HS-5 (cell line): ENCODE measurements at regions not wholly inside any gene's neighbourhood (a gene's known extent, or its start where the extent isn't known, plus 50 kb on each side); places are given as distances from the start of the nearest gene placed in this dataset.
A peak's percentile ranks its signal among the peaks of the same experiment; 100 is the strongest.
"Not testable (repeated sequence)": the region's sequence is repeated elsewhere in the genome, so short reads cannot be mapped to it uniquely, and the experiment has no call there.

Experiments used
- DNase-seq: peaks from one replicate; pipeline ENCODE4 v3.0.0-alpha.2; 2012; ENCODE audit warnings: low read depth

DNA sequence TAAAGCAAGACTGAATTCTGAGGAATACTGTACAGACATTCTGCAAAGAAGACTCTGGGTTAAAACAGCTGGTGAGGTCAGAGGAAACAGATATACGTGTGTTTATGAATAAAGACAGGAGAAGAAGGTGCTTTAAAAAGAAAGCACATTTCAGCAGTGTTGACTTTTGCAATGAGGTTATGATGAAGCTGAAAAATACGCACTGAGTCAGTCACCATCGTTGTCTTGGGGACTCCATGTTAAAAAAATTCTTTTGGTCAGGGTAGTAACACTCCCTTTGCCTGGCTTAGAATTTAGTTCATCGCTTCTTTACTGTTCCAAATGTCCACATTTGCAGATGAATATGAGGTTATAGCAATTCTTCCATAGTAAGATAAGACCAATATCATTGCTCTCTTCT lies 1049.0 kb downstream of the TSN start:
- peak; percentile 63 for DNase-seq

DNA sequence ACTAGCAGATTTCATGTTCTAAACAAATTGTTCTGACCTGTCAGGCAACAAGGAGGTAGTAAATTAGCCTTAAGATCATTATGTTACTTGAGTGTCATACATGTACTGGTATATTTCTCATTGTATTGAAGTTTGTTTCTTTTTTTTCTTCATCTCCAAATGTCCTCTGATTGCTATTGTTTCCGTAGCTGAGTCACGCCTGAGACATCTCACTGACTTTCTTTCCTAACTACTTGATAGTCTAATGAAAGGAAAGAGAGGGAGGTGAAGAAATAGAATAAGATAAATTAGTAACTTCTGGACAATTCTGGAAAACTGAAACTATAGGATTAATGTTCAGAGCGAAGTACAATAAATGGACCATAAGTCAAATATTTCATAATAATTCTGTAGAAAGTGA lies 1049.9 kb downstream of the TSN start:
- peak; percentile 23 for DNase-seq

DNA sequence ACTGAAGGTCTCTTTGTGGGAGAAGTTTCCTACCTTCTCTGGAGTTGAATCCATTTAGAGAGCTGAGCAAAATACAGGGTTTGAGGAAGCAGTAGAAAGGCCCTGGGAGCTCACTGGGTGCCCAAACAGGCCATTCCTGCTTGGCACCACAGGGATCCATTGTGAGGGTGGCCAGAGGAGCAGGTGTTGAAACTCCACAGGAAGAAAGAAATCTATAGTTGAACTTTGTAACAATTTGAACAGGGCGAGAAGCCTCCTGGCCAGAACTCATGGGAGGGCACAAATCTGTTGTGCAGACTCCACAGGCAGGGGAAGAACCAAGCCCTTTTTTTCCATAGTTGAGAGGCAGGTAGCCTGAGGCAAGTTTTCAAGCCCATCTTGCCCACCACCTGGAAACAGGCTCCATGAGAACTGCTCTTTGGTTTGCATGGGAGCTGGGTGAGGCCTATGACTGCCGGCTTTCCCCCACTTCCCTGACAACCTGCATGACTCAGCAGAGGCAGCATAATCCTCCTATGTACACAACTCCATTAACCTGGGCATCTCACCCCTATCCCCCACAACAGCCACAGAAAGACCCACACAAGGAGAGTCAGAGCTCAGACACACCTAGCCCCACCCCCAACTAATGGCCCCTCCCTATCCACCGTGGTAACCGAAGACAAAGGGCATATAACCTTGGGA lies 1053.0 kb downstream of the TSN start:
- DNase-seq = no peak

DNA sequence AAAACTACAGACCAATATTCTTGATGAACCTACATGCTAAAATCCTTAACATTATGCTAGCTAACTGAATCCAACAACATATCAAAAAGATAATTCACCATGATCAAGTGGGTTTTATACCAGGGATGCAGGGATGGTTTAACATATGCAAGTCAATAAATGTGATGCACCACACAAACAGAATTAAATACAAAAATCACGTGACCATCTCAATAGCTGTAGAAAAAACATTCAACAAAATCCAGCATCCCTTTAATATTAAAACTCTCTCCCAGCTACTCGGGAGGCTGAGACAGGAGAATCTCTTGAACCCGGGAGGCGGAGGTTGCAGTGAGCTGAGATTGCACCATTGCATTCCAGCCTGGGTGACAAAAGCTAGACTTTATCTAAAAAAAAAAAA lies 1056.8 kb downstream of the TSN start:
- not testable (repeated sequence) for DNase-seq

DNA sequence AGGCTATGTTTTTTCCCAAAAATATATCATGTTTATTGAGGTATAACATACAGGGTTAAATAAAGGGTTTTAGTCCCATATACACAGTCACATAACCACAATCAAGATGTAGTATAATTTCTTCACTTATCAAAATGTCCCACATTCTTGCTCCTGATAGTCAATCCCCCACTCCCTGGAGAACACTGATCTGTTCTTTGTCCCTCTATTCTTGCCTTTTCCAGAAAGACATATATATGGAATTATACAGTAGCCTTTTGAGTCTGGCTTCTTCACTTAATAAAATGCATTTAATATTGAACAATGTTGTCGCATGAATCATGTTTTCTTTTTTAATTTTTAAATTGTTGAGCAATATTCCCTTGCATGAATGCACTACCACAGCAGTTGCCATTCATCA lies 1059.7 kb downstream of the TSN start:
- DNase-seq = no peak

DNA sequence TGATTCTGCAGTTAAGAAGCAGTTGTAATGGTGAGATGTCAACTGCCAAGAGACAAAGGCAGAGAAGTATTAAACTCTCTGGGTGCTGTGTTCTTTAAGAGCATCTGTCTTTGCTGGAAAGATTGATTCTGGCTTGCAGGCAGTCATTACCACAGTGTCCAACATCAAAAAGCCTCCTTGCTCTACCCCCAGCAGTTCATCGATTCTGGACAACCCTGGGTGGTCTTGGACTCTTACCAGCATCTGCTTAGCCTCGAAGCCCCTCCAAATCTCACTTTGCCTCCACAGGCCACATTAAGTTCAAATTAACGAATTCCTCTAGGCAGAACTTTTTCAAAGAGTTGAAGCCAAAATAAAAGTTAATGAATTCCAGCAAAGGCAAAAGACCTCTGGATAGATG lies 1061.4 kb downstream of the TSN start:
- DNase-seq = no peak

DNA sequence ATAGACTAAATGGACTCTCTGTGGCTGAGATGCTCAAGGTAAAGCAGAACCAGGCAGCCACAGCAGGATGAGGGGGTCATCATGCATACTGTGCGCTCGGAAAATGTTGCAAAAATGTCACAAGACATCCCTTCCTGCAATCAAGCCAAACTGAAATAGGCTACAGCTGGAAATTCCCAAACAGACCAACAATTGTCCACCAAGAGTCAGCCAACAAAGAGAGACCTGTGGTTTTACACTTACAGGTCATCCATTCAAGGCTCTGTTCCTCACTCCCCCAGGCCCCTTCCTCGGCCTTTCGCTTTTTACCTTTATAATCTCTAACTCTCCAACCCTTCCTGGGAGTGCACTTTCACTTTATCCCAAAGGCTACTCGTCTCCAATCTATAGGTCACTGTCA lies 1066.9 kb downstream of the TSN start:
- no peak for DNase-seq

DNA sequence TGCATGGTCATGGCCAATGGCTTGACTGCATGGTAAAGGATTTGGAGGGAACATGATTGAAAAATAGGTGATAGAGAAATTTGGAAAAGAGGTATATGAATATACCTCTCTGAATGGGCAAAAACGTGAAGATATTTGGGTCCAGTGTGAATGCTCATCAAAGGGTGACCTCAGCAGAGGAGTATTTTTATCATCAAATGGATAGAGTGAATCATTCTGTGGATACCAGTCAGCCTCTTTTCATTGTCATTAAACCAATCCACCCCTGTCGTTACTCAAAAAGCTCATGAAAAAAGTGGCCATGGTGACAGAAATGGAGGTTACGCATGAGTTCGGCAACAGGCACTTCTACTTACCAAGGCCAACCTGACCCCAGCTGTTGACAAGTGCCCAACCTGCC lies 1074.7 kb downstream of the TSN start:
- no peak for DNase-seq

DNA sequence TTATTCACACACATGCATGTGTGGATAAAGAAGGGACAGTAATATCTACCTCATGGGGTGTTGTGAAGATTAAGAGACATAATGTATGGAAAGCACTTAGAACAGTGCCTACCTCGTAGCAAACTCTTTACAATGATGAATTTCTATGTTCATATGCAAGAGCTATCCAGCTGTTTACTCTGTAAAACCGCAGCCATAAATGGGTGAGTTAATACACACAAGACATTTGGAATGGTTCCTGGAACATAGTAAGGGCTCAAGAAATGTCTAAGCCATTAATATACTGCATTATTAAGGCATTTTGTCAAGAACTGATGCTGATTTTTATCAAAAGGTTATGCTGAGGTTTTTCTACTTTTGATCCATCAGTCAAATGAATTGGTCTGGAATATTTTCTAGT lies 1076.2 kb downstream of the TSN start:
- peak; percentile 32 for DNase-seq

DNA sequence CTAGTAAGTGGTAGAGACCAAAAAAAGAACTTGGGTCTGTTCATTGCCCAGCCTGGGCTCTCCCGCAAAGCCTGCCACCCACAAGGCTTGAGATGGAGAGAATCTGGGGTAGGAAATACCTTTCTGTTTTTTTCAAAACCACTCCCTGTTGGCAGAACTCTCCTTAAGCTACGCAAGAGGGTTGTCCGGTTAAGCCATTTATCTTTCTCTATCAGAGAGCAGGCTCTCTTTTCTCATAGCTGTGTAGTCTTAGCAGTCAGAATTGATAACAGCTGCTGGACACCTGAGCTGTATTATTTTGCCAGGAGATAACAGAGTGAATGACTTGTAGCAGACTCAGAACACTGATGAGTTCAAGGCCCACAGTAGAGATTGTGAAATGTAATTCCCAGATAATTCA lies 1088.1 kb downstream of the TSN start:
- DNase-seq = no peak

DNA sequence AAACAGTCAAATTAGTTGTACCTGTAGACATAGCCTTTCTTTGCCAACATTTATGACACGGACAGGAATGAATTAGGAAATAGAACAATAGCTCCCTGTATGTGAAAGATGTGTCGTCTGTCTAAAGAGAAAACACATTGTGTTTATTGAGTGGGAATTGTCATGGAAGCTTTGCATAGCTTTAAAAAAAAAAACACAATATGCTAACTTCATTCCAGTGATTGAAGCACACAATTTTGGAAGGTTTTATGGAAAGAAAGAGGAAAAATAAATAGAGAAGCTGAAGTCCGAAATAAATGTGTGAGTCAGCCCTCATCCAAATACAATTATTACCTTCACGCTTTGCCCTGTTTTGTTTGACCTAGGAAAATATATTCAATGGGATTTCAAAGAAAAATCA lies 1095.7 kb downstream of the TSN start:
- no peak for DNase-seq

DNA sequence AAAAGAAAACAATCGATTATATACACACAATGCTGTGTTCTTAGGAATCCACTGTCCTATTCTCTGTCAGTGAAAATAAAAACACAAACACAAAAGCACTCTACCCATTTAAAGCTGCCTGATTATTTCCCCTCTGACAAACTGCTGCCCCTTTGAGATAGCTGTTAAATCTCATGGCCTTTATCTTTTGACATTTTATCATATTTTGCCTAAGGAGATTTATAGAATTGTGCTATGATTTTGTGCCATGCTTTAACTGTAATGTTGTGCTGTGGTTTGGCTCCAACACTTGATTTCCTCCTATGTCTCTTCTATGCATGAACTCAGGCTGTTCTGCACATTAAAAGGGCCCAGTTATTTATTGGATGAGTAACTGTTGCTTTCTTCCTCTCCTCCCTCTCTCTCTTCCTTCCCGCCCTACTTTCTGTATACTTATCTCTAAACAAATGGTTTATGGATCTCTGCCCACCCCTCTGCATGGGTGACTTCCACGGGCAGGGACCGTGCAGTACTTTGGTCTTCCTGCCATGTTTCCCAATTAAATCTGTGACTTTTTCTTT lies 1096.6 kb downstream of the TSN start:
- DNase-seq = no peak

DNA sequence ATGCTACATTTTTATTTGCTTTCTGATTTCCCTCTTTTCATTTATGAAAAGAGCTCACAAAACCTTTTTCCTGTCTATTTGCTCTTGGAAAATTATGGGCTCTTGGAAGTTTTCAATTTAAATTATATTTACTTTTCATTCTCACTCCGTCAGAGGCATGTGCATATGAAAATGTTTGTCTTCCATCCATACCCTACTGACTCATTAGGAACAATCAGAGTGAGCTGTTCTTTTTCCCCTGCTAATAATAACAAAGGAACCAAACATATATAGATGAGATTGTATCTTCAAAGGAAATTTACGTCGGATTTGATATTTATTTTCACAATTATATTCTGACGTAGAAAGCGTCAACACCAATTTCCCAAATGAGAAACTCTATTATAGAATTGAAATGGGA lies 1101.2 kb downstream of the TSN start:
- DNase-seq = no peak

DNA sequence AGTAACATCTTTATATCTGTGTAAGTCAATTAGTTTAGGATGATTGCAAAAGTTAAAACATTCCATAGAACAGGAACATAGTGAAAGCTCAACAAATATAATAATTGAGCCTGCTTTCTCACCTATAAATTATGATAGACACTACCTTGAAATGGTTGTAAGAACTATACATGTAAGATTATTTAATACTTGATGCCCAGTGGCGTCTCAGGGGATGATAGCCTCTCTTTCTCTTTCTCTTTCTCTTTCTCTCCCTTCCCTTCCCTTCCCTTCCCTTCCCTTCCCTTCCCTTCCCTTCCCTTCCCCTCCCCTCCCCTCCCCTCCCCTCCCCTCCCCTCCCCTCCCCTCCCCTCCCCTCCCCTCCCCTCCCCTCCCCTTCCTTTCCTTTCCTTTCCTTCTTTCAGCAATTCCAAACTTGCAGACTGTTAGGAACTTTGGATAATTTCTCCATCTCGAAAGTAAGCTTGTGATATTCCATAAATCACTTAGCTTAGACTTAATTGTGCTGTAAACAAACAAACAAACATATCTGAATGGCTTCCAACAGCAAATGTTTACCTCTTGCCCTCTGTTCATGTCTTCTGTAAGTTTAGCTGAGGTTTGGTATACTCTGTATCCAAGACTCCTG lies 1102.7 kb downstream of the TSN start:
- DNase-seq = no peak

DNA sequence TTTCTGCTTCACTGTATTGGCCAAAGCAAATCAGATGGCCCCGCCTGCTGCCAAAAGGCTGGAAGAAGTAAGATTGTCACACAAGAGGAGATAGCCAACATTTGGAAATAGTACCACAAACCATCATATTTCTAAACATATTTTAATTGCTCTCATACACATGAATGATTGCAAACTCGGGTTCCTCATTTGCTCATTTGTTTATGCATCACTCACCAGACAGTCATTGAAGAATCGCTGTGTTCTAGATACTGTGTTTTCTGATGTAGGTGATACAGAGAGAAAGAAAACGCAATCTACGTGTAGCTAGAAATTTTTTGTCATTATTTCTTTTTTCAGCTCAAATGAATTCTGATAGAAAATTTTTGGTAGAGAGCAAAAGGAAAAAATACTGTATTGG lies 1103.4 kb downstream of the TSN start:
- no peak for DNase-seq

DNA sequence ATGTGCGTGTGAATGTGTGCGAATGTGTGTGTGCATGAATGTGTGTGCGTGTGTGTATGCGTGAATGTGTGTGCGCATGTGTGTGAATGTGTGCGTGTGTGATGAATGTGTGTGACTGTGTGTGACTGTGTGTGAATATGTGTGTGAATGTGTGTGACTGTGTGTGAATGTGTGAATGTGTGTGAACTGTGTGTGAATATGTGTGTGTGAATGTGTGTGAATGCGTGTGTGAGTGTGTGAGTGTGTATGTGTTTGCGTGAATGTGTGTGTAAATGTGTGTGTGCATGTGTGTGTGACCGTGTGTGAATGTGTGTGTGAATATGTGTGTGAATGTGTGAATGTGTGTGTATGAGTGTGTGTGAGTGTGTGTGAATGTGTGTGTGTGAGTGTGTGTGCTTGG lies 1103.8 kb downstream of the TSN start:
- DNase-seq = no peak

DNA sequence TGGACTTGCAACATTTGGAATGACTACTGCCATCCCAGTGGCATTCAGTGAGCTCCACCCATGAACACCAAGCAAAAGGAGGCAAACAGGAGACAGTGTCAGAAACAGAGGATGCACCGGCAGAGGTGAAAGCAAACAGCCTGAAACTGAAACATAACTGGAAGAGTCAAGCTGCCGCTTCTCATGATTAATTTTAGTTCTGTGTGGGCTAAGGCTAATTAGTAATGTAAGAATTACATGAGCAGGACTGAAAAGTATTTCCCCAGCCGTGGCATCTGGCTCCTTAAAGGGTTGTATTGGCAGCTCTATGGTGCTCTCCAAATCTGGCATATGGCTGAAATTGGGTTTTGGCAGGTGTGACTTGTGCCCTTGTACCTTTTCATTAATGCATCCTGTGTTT lies 1108.1 kb downstream of the TSN start:
- no peak for DNase-seq

DNA sequence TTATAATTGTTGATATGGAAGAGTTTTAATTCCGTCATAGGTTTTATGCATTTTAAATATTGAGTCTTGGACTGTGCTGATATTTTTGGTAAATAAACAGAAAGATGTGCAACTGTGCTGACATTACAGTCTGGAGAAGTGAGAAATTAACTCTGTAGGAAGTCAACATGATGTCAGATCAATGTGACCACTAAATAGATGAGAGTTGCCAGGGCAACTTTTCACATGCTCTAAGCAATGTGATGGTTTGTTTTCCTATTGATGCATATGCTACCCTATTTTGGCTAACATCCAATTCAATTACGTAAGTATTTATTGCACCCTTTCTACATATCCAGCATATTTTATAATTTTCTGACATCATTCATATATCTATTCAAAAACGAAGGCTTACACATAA lies 1109.3 kb downstream of the TSN start:
- DNase-seq = no peak

DNA sequence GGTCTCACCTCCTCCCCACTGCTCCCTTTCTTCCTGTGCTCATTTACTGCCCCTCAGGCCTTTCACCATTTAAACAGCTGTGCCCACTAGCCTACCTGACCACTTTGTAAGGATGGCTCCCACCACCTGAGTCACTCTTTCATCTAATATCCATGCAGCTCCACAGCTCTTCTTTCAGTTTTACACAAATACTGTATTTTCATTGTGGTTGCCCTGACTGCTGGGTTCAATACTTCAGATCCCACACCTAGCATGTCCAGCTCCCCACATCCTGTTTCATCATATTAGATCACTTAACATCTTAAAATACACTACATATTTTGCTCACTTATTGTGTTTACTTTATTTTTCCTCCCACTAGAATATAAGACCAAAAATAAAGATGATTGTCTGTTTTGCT lies 1110.6 kb downstream of the TSN start:
- no peak for DNase-seq

DNA sequence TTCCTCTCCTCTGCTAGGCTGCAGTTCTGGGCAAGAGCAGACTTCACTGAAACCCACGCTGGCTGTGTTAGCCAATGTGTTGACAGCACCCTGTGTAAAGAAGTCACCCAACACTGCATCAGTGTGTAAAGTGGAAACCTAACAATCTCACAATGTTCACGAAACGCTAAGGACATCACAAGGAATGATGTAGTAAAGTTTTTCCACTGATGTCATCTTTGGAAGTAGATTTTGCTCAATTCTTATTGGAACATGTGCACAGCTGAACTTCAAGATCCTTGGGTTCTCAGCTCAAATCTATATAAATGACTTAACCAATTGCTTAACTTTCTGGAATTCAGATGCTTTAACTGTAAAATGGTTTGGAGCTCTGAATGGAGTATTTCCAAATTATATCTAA lies 1112.5 kb downstream of the TSN start:
- no peak for DNase-seq

DNA sequence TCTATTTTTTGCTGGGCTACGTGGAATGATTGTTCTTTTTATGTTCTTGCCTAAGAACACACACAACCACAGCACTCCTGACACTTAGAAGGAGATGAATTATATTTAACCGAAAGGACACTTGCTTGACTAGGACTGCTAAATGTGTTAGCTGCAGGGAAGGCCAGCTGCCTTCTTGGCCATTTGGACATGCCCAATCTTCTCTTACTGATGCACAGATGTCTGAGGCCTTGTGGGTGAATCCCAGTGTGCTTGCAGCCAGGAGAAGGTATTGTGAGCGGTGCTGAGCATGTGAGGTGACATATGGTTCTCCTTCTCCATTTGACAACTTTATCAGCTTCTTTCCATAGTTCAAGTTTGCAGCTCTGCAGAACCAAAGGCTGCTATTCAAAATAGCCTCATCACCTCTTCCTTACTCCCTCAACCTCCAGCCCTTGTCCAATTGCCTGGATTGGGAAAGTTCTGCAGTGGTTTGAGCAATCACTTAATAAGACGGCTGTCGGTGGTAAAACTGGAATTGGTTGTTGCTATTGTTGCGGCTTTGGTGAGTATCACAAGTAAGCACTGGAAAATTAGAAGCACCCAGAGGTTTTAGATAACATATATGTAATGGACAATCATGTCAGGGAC lies 1113.3 kb downstream of the TSN start:
- no peak for DNase-seq

DNA sequence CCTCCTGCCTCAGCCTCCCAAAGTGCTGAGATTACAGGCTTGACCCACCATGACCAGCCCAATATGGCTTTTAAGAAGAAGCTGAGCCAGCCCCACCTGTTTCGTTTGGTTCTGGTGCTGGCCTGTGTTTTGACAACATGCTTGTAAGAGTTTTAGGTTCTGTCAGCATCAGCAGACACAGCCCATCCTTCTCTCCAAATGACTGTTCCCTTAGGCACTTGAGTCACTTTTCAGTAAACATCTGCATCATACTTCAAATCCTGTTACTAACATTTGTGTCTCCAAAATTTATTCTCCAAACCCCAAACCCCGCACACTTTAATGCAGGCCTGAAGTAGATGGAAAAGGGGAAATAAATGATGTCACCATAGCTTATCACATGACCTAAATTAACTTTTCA lies 1118.5 kb downstream of the TSN start:
- DNase-seq = no peak

DNA sequence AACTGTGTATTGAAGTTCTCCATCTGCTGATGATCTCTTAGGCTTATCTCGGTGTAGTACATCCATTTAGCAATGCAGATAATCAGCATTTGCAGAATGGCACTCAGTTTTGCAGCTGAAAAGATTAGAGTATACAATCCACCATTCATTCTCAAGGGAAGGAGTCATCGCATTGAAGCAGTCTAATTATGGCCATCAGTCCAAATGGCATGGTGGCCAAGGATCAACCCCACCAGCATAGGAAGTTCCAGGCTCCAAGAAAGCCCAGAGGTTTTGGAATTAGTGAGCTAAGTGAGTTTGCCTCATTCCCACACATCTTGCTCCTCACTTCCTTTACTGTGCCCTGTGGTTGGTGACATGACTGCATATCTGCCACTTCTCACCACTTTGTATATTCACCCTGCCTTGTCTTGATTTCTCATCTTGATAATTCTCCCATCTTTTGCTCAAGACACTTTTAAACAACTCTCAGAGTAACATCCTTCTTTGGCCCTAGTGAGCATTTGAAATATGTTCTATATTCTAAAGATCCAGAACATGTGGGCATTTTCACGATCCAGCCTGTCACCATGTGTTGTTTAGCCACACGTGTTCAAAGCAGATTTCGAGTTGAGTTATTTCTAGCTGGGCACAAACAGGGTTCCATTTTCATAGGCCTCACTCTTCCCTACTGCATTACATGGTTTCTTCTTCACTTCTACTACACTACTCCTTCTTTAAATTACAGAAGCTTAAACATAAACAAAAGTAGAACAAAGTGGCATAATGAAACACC lies 1119.8 kb downstream of the TSN start:
- DNase-seq = no peak
